GM12891 (cell line): ENCODE measurements at regions not wholly inside any gene's neighbourhood (a gene's known extent, or its start where the extent isn't known, plus 50 kb on each side); places are given as distances from the start of the nearest gene placed in this dataset.

Experiments
- POLR2A ChIP-seq: IDR thresholded peaks from 2 replicates; pipeline ENCODE4 v1.6.1; 2011; ENCODE audit warnings: low read depth, low read length, control low read depth
- POLR2AphosphoS5 ChIP-seq: IDR thresholded peaks from 2 replicates; pipeline ENCODE4 v1.6.1; 2011; ENCODE audit warnings: low read depth, low read length, control low read depth

- TF ChIP-seq POLR2A = no peak
- TF ChIP-seq POLR2AphosphoS5 = no peak
These were observed 135.0 kb upstream of the JARID2 start for GRCh38 chr6:15110726-15111354.
